SK-N-SH (cell line): ENCODE measurements at regions not wholly inside any gene's neighbourhood (a gene's known extent, or its start where the extent isn't known, plus 50 kb on each side); places are given as distances from the start of the nearest gene placed in this dataset.

Experiments used
- CTCF ChIA-PET: fragments of 300-600, 350-600 bp; formaldehyde crosslinking; extraction: SDS; loops from one replicate; lab custom pipeline; 2021; lab: Yijun Ruan, JAX
- POLR2A ChIA-PET: fragments of 350-600 bp; sonication (Branson Sonifier 250); formaldehyde crosslinking; extraction: SDS; loops from one replicate; lab custom pipeline; 2020; ENCODE audit warnings: antibody characterized with exemption, inconsistent platforms; lab: Yijun Ruan, JAX
- DNase-seq: peaks from one replicate; pipeline ENCODE4 v3.0.0; 2012
- H2AFZ ChIP-seq: fragments of 200-600 bp; sonication (generic); 2 replicates; pipeline ENCODE4 v1.8.1; 2016; ENCODE audit warnings: antibody characterized with exemption, mild to moderate bottlenecking, low read depth
- H3F3A ChIP-seq: fragments of 200-600 bp; sonication (generic); replicated peaks from 2 replicates; pipeline ENCODE3; 2016; ENCODE audit warnings: antibody characterized with exemption, mild to moderate bottlenecking; ENCODE audit not compliant: insufficient read depth
- H3K27ac ChIP-seq, 2 experiments: fragments of 200-500 bp in 1 of 2; fragments of 200-600 bp in 1 of 2; sonication (Bioruptor generic) in 1 of 2; sonication (generic), shearing (Covaris generic) in 1 of 2; 2 replicates each; pipeline versions ENCODE4 v1.5.1 to v1.6.1; 2014 to 2016; ENCODE audit warnings: low read depth in 2 of 2, inconsistent platforms in 1 of 2, low read length in 1 of 2, mild to moderate bottlenecking in 1 of 2, mixed read lengths in 1 of 2
- H3K27me3 ChIP-seq: fragments of 200-600 bp; sonication (generic), shearing (Covaris generic); 2 replicates; pipeline ENCODE4 v1.6.1; 2016; ENCODE audit warnings: mixed run types; ENCODE audit not compliant: insufficient read depth
- H3K36me3 ChIP-seq, 2 experiments: fragments of 200-500 bp in 1 of 2; fragments of 200-600 bp in 1 of 2; sonication (Bioruptor generic) in 1 of 2; sonication (generic) in 1 of 2; replicated peaks in 1 of 2; 2 replicates each; pipeline versions ENCODE3 to v1.5.1; 2014 to 2016; ENCODE audit warnings: low read length in 1 of 2, mild to moderate bottlenecking in 1 of 2; ENCODE audit not compliant: insufficient read depth in 2 of 2, control insufficient read depth in 1 of 2
- H3K4me1 ChIP-seq, 2 experiments: fragments of 200-500 bp in 1 of 2; fragments of 200-600 bp in 1 of 2; sonication (Bioruptor generic) in 1 of 2; sonication (generic), shearing (Covaris generic) in 1 of 2; 2 replicates each; pipeline versions ENCODE4 v1.5.1 to v1.6.1; 2014 to 2016; ENCODE audit warnings: low read depth in 1 of 2, low read length in 1 of 2, mixed run types in 1 of 2; ENCODE audit not compliant: insufficient read depth in 2 of 2, control insufficient read depth in 1 of 2
- H3K4me2 ChIP-seq: fragments of 200-600 bp; sonication (generic), shearing (Covaris generic); 2 replicates; pipeline ENCODE4 v1.6.1; 2017; ENCODE audit warnings: mixed run types
- H3K4me3 ChIP-seq, 2 experiments: fragments of 200-500 bp in 1 of 2; fragments of 200-600 bp in 1 of 2; sonication (Bioruptor generic) in 1 of 2; sonication (generic), shearing (Covaris generic) in 1 of 2; 2 replicates each; pipeline versions ENCODE4 v1.5.1 to v1.8.1; 2014 to 2016; ENCODE audit warnings: low read depth in 2 of 2, inconsistent platforms in 1 of 2, low read length in 1 of 2, mild to moderate bottlenecking in 1 of 2, mixed read lengths in 1 of 2, moderate library complexity in 1 of 2
- H3K79me2 ChIP-seq: fragments of 200-600 bp; sonication (generic); 2 replicates; pipeline ENCODE4 v1.8.1; 2017; ENCODE audit warnings: mild to moderate bottlenecking; ENCODE audit not compliant: insufficient read depth
- H3K9ac ChIP-seq: fragments of 200-600 bp; sonication (generic); 2 replicates; pipeline ENCODE4 v1.6.1; 2017; ENCODE audit warnings: mixed run types
- H3K9me2 ChIP-seq: fragments of 200-600 bp; sonication (generic); 2 replicates; pipeline ENCODE4 v1.6.1; 2017; ENCODE audit warnings: mixed run types
- H3K9me3 ChIP-seq: fragments of 200-600 bp; sonication (generic); 2 replicates; pipeline ENCODE4 v1.6.1; 2017; ENCODE audit warnings: mixed run types, mild to moderate bottlenecking, moderate library complexity
- H4K20me1 ChIP-seq: fragments of 200-600 bp; sonication (generic); 2 replicates; pipeline ENCODE4 v1.6.1; 2017; ENCODE audit warnings: mild to moderate bottlenecking, mixed run types; ENCODE audit not compliant: insufficient read depth
- CTCF ChIP-seq: fragments of 200-600 bp; sonication (generic); IDR thresholded peaks from 2 replicates; pipeline ENCODE4 v1.6.1; 2017; ENCODE audit warnings: antibody characterized with exemption, mild to moderate bottlenecking, moderate library complexity
- EP300 ChIP-seq, 2 experiments: IDR thresholded peaks; 2 replicates each; pipeline versions ENCODE4 v1.4.0 to v1.6.1; 2012; ENCODE audit warnings: borderline replicate concordance in 1 of 2, low read depth in 1 of 2, low read length in 1 of 2
- FOSL2 ChIP-seq: IDR thresholded peaks from 2 replicates; pipeline ENCODE4 v1.4.0; 2012; ENCODE audit warnings: low read depth, mild to moderate bottlenecking, moderate library complexity, borderline replicate concordance
- GABPA ChIP-seq: IDR thresholded peaks from 2 replicates; pipeline ENCODE4 v1.4.0; 2012; ENCODE audit warnings: low read depth, mild to moderate bottlenecking
- GATA2 ChIP-seq: sonication (generic); formaldehyde crosslinking; IDR thresholded peaks from 2 replicates; pipeline ENCODE4 v1.5.0; 2020; ENCODE audit warnings: mild to moderate bottlenecking, missing genetic modification reagents
- JUND ChIP-seq: IDR thresholded peaks from 2 replicates; pipeline ENCODE4 v1.4.0; 2012
- MXI1 ChIP-seq: IDR thresholded peaks from 2 replicates; pipeline ENCODE4 v1.6.1; 2012; ENCODE audit warnings: mild to moderate bottlenecking, low read depth, low read length, improper control_type of control experiment
- NFIC ChIP-seq: IDR thresholded peaks from 2 replicates; pipeline ENCODE4 v1.4.0; 2012; ENCODE audit warnings: borderline replicate concordance
- PBX3 ChIP-seq: IDR thresholded peaks from 2 replicates; pipeline ENCODE4; 2012
- RAD21 ChIP-seq: IDR thresholded peaks from 2 replicates; pipeline ENCODE4 v1.6.1; 2012; ENCODE audit warnings: mild to moderate bottlenecking, low read length
- REST ChIP-seq: IDR thresholded peaks from 2 replicates; pipeline ENCODE4 v1.6.1; 2012; ENCODE audit warnings: mild to moderate bottlenecking, low read depth, low read length, moderate library complexity
- RFX5 ChIP-seq: IDR thresholded peaks from 2 replicates; pipeline ENCODE4 v1.6.1; 2012; ENCODE audit warnings: mild to moderate bottlenecking, improper control_type of control experiment, low read length
- RXRA ChIP-seq: IDR thresholded peaks from 2 replicates; pipeline ENCODE4 v1.4.0; 2012; ENCODE audit warnings: low read depth, mild to moderate bottlenecking, borderline replicate concordance
- SMC3 ChIP-seq: IDR thresholded peaks from 2 replicates; pipeline ENCODE4 v1.6.1; 2012; ENCODE audit warnings: low read depth, low read length, improper control_type of control experiment
- TCF12 ChIP-seq: IDR thresholded peaks from 2 replicates; pipeline ENCODE4 v1.4.0; 2012
- TEAD4 ChIP-seq: IDR thresholded peaks from 2 replicates; pipeline ENCODE4 v1.4.0; 2012; ENCODE audit warnings: mild to moderate bottlenecking, borderline replicate concordance; ENCODE audit not compliant: insufficient read depth
- USF2 ChIP-seq: fragments of 150-350 bp; IDR thresholded peaks from 2 replicates; pipeline ENCODE4 v1.6.1; 2017; ENCODE audit warnings: antibody characterized with exemption, low read length, low read depth, borderline replicate concordance
- YY1 ChIP-seq: IDR thresholded peaks from 2 replicates; pipeline ENCODE4 v1.4.0; 2012; ENCODE audit warnings: low read depth, mild to moderate bottlenecking
- WGBS: methylation state at CpG from one replicate; pipeline ENCODE4 v1.1.6; 2017; ENCODE audit warnings: low lambda C conversion rate; 5-methylcytosine and 5-hydroxymethylcytosine counted together

GRCh38 chr10:36725581-36726520 lies 399.5 kb upstream of the ANKRD30A start:
- peaks cover 14% of the 10 kb centered on the region for H3F3A ChIP-seq
- TF ChIP-seq JUND (peak; percentile 67), REST (no peak), SMC3 (peak; percentile 69), MXI1 (no peak), RAD21 (peak; percentile 75), TEAD4 (peak; percentile 71; the same call in 1 of the 2 replicates), USF2 (no peak), GABPA (no peak), TCF12 (peak; percentile 75), NFIC (peak; percentile 74), YY1 (peak; percentile 42; the same call in 1 of the 2 replicates), PBX3 (peak; percentile 75), FOSL2 (peak; percentile 66), RXRA (peak; percentile 19; the same call in 1 of the 2 replicates), CTCF (peak; percentile 56), GATA2 (CRISPR knock-in tag) (no peak), EP300 (IDR thresholded peaks at IDR 0.05; ENCODE audit: borderline replicate concordance in 1 of 2, low read depth in 1 of 2, low read length in 1 of 2) (peak in 1 of 2 experiments; percentile 79; a peak in 2 of 4 replicates), RFX5 (no peak)
- POLR2A ChIA-PET: no interaction called here
- WGBS: 69% methylated on average over 6 of the region's 6 CpGs
- H3K4me3 ChIP-seq: no peak overlapping the region
- H3K27me3 ChIP-seq: no peaks in the 10 kb centered on the region
- peaks cover 5 to 27% of the 10 kb centered on the region in 2 experiments; a peak in 2 of 4 replicates for H3K4me1 ChIP-seq
- no peaks in the 10 kb centered on the region for H4K20me1 ChIP-seq
- DNase-seq: peak; percentile 47
- no peaks in the 10 kb centered on the region for H3K79me2 ChIP-seq
- H3K36me3 ChIP-seq: no peaks in the 10 kb centered on the region
- no peaks in the 10 kb centered on the region for H3K9me3 ChIP-seq
- H3K4me2 ChIP-seq: peak overlapping the region; percentile 38; the same call in 1 of the 2 replicates
- H2AFZ ChIP-seq: no peak overlapping the region
- H3K9ac ChIP-seq: no peak overlapping the region
- H3K27ac ChIP-seq: peak overlapping the region in 1 of 2 experiments; percentile 54; a peak in 2 of 4 replicates
- CTCF ChIA-PET: interaction anchor here (0.9 to 1.9 kb wide), 9 partner anchors 12 to 1124 kb away, joined by 3 to 12 read pairs (median 4); no protein-coding TSS in a partner anchor
- H3K9me2 ChIP-seq: no peaks in the 10 kb centered on the region
